Stimulated activated naive B cell treated with anti-CD40 and anti-IgM and Interleukin-4, amounts not matched to agents 10 μg/mL and 1 μg/mL and 100 μg/mL, for 72 hours (primary cell): ENCODE measurements at regions not wholly inside any gene's neighbourhood (a gene's known extent, or its start where the extent isn't known, plus 50 kb on each side); places are given as distances from the start of the nearest gene placed in this dataset.
"Not testable (repeated sequence)": the region's sequence is repeated elsewhere in the genome, so short reads cannot be mapped to it uniquely, and the experiment has no call there.

ENCODE experiments used
- ATAC-seq, 2 donors: fragments of 150-1000 bp; cut with Tn5 transposase; replicated peaks; 2 replicates each; pipeline ENCODE4 v1.10.0; 2021; ENCODE audit warnings: moderate library complexity in 1 of 2
- DNase-seq: peaks from one replicate; pipeline ENCODE4 v3.0.0; 2021
- H3K27ac Mint-ChIP-seq: one replicate; pipeline ENCODE4 v1.8.0; 2022; ENCODE audit warnings: mild to moderate bottlenecking, mixed read lengths
- H3K27me3 Mint-ChIP-seq, 2 donors: one replicate each; pipeline ENCODE4 v1.8.0; 2022; ENCODE audit warnings: mixed read lengths in 2 of 2
- H3K36me3 Mint-ChIP-seq, 2 donors: one replicate each; pipeline ENCODE4 v1.8.0; 2022; ENCODE audit warnings: mixed read lengths in 2 of 2, mild to moderate bottlenecking in 1 of 2
- H3K4me1 Mint-ChIP-seq, 2 donors: one replicate each; pipeline ENCODE4 v1.8.0; 2022; ENCODE audit warnings: mixed read lengths in 2 of 2, mild to moderate bottlenecking in 1 of 2
- H3K4me3 Mint-ChIP-seq, 2 donors: one replicate each; pipeline ENCODE4 v1.8.0; 2022; ENCODE audit warnings: mild to moderate bottlenecking in 2 of 2, mixed read lengths in 2 of 2, moderate library complexity in 1 of 2
- H3K9me3 Mint-ChIP-seq, 2 donors: one replicate each; pipeline ENCODE4 v1.8.0; 2022; ENCODE audit warnings: mixed read lengths in 2 of 2, mild to moderate bottlenecking in 1 of 2

DNA sequence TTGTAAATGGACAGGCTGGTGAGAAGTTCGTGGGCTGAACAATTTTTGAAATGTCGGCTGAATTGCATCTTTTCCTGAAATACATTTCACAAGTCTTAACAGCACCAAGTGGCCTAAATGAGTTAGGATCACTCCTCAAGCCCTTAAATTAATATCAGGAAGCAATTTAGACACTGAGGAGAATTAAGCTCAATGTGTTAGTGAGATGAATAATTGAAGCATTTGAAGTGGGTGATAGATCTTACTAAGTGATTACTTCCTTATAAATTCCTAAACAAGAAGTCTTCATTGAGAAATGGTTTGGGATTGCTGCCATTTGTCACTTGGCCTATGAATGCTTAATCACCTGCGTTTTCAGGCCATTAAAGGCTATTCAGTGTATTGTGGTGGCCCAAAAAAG lies 116.8 kb downstream of the NAA11 start:
- Mint-ChIP-seq H3K27ac (no peak overlapping the region), H3K4me1 (peaks cover 6 to 8% of the 10 kb centered on the region in 2 donors), H3K36me3 (no peaks in the 10 kb centered on the region), H3K27me3 (no peaks in the 10 kb centered on the region), H3K4me3 (no peak overlapping the region), H3K9me3 (peaks cover 0 to 5% of the 10 kb centered on the region in 2 donors)
- DNase-seq: no peak
- no peak for ATAC-seq

DNA sequence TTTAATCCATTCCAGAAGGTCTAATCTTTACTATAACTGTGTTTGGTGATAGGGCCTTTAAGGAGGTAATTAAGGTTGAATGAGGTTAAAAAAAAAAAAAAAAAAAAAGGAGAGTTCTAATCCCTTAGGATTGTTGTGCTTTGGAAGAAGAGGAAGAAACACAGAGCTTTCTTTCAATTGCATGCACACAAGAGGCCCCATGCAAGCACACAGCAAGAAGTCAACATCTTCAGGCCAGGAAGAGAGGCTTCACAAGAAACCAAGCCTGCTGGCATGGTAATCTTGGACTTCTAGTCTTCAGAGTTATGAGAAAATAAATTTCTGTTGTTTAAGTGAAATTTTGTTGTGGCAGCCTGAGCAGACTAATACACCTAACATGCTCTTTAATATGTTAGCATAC lies 118.6 kb downstream of the NAA11 start:
- ATAC-seq (no peak), DNase-seq (no peak)
- Mint-ChIP-seq H3K4me3 (no peak overlapping the region), H3K27me3 (no peaks in the 10 kb centered on the region), H3K4me1 (peaks cover 6 to 8% of the 10 kb centered on the region in 2 donors), H3K27ac (no peak overlapping the region), H3K9me3 (peaks cover 0 to 5% of the 10 kb centered on the region in 2 donors), H3K36me3 (no peaks in the 10 kb centered on the region)

DNA sequence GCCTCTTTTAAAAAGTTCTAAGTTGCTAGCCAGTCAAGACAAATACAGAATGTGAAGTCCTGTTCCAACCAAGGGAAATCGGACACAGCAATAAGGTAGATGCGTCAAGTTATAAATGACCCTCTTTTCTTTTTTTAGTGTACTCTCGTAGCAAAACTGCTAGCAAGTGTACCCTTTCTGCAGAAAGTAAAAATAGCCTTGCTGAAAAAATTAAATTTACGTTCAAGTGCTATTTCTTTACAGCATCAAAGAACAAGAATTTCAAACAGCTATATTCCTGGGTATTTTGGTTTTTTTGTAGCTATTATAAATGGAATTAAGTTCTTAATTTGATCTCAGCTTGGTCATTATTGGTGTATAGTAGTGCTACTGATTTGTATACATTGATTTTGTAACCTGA lies 119.2 kb downstream of the NAA11 start:
- Mint-ChIP-seq H3K27me3 (no peaks in the 10 kb centered on the region), H3K36me3 (no peaks in the 10 kb centered on the region), H3K4me1 (peaks cover 6 to 8% of the 10 kb centered on the region in 2 donors), H3K4me3 (no peak overlapping the region), H3K9me3 (peaks cover 0 to 5% of the 10 kb centered on the region in 2 donors), H3K27ac (no peak overlapping the region)
- no peak for DNase-seq
- no peak for ATAC-seq

DNA sequence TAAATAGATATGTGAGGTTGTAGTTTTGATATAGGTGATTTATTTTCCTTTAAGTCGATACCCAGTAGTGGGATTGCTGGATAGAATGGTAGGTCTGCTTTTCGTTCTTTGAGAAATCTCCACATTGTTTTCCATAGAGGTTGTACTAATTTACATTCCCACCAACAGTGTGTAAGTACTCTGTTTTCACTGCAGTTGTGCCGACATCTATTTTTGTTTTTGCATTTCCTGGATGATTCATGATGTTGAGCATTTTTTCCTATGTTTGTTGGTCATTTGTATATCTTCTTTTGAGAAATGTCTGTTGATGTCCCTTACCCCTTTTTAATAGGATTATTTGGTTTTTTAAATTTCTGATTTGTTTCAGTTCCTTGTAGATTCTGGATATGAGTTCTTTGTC lies 120.7 kb downstream of the NAA11 start:
- Mint-ChIP-seq H3K27ac (no peak overlapping the region), H3K4me1 (peaks cover 4% of the 10 kb centered on the region in 2 donors), H3K4me3 (no peak overlapping the region), H3K27me3 (no peaks in the 10 kb centered on the region), H3K9me3 (peaks cover 0 to 5% of the 10 kb centered on the region in 2 donors), H3K36me3 (no peaks in the 10 kb centered on the region)
- no peak for DNase-seq
- no peak for ATAC-seq

DNA sequence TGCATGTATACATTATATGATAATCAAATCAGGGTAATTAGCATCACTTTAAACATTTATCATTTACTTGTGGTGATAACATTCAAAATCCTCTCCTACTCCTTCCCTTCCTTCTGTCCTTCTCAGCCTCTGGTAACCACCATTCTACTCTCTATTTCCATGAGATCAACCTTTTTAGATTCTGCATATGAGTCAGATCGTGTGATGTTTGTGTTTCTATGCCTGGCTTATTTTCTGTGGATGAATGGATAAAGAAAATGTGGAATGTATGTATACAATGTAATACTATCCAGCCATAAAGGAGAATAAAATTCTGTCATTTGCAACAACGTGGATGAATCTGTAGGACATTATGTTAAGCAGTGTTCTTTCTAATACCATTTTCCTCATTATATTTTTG lies 123.9 kb downstream of the NAA11 start:
- no peak for DNase-seq
- Mint-ChIP-seq H3K9me3 (peaks cover 0 to 4% of the 10 kb centered on the region in 2 donors), H3K27ac (no peak overlapping the region), H3K27me3 (no peaks in the 10 kb centered on the region), H3K4me3 (no peak overlapping the region), H3K36me3 (no peaks in the 10 kb centered on the region), H3K4me1 (no peaks in the 10 kb centered on the region)
- no peak for ATAC-seq

DNA sequence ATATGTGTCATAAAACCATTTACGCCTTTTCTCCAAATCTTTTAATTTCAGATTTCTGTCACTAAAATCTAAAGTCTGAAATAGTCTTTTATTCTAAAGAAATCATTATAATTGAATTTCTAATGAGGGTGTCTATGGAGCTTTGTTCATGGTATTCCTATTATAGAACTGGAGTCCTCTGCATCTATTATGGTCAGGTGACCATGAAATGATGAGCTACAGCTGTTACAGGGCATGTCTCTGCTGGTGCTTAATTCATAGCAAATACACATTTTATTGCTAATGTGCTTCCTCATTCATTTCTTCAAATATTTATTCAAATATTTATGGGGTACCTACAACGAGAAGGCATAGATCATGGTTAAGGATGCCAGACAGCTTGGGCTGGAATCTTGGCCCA lies 126.1 kb downstream of the NAA11 start:
- Mint-ChIP-seq H3K4me1 (no peaks in the 10 kb centered on the region), H3K27me3 (no peaks in the 10 kb centered on the region), H3K9me3 (no peaks in the 10 kb centered on the region), H3K27ac (no peak overlapping the region), H3K36me3 (no peaks in the 10 kb centered on the region), H3K4me3 (no peak overlapping the region)
- DNase-seq (no peak), ATAC-seq (no peak)

DNA sequence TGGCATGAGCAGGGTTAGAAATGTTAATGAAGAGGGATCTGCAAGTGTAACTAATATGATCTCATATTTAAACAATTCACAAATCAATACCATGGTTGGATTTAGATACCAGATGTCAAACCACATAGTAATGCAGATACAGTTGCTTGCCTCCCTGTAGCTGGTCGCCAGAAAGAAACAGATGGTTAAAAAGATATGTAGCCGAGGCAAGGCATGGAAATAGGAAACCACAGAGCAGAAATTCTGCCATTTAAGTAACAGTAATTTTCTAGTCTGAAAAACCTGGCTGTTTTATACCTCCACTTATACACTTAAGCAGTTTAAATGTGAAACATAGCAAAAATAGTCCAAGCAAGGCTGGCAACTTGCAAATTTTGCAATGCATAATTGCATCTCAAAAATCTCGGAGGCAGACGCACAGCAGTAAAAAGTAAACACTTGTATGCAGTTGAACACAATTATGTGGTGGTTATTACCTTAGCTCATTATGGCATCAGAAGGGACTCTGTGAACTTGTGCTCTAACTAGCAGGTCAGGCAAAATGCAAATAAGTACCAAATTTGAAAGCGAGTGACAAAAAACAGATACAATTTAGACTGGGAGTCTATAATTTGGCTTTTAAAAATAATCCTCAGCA lies 126.8 kb downstream of the NAA11 start:
- H3K27ac Mint-ChIP-seq: no peak overlapping the region
- DNase-seq: no peak
- no peak overlapping the region for H3K4me3 Mint-ChIP-seq
- no peaks in the 10 kb centered on the region for H3K4me1 Mint-ChIP-seq
- H3K27me3 Mint-ChIP-seq: no peaks in the 10 kb centered on the region
- H3K9me3 Mint-ChIP-seq: no peaks in the 10 kb centered on the region
- ATAC-seq: no peak
- H3K36me3 Mint-ChIP-seq: no peaks in the 10 kb centered on the region

DNA sequence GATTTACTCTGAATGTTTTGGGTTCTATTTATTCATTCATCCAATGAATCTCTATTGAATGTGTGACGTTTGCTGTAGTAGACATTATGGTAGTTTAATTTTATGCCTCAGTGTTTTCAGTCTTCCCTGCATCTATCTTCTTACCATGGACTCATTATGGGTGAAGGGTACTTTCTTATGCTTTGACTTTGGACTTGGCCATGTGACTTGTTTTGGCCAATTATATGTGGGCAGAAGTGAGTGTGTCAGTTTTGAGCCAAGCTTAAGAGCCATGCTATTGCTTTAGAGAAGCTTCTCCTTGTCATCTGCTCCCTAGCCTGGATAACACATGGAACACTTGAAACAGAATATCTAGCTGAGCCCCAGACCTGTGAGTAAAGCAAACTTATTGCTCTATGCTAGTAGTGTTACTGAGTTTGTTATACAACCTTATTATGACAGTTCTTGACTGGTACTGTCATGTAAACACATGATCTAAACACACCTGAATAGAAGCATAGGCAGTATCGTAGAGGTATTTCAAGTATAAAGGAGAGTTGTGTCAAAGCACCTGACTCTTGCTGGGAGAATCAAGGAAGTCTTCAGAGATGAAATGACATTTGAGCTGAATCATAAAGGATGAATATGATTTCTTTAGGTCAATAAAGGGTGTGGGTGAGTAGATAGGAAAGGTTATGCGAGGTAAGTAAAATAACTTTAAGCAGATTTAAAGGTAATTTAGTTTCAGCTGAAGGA lies 128.4 kb downstream of the NAA11 start:
- Mint-ChIP-seq H3K9me3 (no peaks in the 10 kb centered on the region), H3K4me1 (no peaks in the 10 kb centered on the region), H3K4me3 (no peak overlapping the region), H3K36me3 (no peaks in the 10 kb centered on the region), H3K27ac (no peak overlapping the region), H3K27me3 (no peaks in the 10 kb centered on the region)
- ATAC-seq (no peak), DNase-seq (no peak)

DNA sequence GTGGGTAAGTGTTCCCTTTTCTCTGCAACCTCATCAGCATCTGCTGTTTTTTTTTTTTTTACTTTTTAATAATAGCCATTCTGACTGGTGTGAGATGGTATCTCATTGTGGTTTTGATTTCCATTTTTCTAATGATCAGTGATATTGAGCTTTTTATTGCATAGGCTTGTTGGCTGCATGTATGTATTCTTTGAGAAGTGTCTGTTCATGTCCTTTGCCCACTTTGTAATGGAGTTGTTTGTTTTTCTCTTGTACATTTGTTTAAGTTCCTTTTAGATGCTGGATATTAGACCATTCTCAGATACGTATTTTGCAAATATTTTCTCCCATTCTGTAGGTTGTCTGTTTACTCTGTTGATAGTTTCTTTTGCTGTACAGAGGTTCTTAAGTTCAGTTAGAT lies 134.6 kb downstream of the NAA11 start:
- not testable (repeated sequence) for H3K27ac Mint-ChIP-seq, ATAC-seq, DNase-seq, H3K4me1 Mint-ChIP-seq, H3K4me3 Mint-ChIP-seq, H3K27me3 Mint-ChIP-seq, H3K36me3 Mint-ChIP-seq
- peaks cover 9 to 18% of the 10 kb centered on the region in 2 donors for H3K9me3 Mint-ChIP-seq

DNA sequence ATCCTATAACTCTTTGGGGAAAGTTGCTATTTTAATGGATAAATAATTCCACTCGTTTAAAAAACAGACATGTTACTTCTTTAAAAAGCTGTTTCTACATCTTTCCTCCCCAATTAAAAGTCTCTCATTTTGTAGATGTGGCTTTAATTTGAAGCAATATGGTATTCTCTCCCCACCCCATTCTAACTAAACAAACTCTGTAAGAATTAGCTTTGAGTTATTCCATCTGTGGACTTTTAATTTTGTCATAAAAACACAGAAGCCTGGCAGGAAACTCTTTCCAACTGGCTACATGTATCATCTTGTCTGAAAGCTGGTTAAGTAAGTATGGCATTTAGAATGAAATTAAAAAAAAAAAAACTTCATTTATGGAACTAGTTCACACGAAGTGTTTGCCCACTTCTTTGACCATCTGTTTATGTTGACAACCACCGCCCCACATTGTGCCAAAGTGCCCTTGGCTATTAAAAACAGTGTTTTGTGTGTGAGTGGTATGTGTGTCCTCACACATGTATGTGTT lies 140.3 kb downstream of the NAA11 start:
- ATAC-seq (no peak), DNase-seq (no peak)
- no peak overlapping the region for H3K4me3 Mint-ChIP-seq
- no peaks in the 10 kb centered on the region for H3K27me3 Mint-ChIP-seq
- peaks cover 7 to 11% of the 10 kb centered on the region in 2 donors for H3K9me3 Mint-ChIP-seq
- no peaks in the 10 kb centered on the region for H3K36me3 Mint-ChIP-seq
- no peak overlapping the region for H3K27ac Mint-ChIP-seq
- no peaks in the 10 kb centered on the region for H3K4me1 Mint-ChIP-seq

DNA sequence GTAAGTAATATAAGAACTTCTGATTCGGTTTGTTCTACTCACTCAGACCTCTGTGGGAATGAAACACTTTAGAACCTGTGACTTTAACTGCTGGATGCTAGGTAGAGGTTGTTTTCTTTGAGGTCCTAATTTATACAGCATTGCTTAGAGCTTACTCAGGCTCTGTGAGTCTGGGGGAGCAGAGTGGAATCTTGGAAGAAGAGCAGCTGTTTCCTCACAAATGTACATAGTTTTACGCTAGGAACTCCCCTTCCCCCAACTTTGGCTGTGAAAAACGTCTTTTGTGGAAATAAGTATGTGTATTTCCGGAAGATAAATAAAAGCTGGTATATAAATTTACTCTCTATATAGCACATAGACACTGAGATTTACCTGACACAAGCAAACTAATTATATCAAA lies 141.4 kb downstream of the NAA11 start:
- Mint-ChIP-seq H3K4me3 (no peak overlapping the region), H3K9me3 (peaks cover 6 to 11% of the 10 kb centered on the region in 2 donors), H3K4me1 (peaks cover 0 to 1% of the 10 kb centered on the region in 2 donors), H3K27me3 (no peaks in the 10 kb centered on the region), H3K27ac (no peak overlapping the region), H3K36me3 (no peaks in the 10 kb centered on the region)
- no peak for ATAC-seq
- no peak for DNase-seq

DNA sequence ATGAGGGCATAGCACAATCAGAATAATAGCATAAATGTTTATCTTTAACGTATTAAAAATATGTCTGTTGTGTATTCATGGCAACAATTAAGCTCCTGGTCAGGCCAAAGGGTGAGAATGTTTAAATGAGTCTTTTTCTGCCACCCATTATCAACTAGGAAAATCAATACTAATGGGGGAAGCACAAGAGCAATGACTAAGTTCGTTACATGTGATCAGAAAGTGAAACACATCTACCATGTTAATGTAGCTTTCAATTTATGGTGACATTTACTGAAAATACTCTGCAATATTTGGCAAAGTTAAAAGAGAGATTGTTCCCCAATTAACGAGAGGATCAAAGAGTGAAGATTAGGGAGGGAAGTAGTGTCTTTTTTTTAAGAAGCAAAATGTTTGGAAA lies 143.7 kb downstream of the NAA11 start:
- peaks cover 0 to 1% of the 10 kb centered on the region in 2 donors for H3K4me1 Mint-ChIP-seq
- H3K36me3 Mint-ChIP-seq: no peaks in the 10 kb centered on the region
- H3K9me3 Mint-ChIP-seq: peaks cover 3 to 5% of the 10 kb centered on the region in 2 donors
- DNase-seq: no peak
- ATAC-seq: no peak
- H3K4me3 Mint-ChIP-seq: no peak overlapping the region
- no peak overlapping the region for H3K27ac Mint-ChIP-seq
- H3K27me3 Mint-ChIP-seq: no peaks in the 10 kb centered on the region

DNA sequence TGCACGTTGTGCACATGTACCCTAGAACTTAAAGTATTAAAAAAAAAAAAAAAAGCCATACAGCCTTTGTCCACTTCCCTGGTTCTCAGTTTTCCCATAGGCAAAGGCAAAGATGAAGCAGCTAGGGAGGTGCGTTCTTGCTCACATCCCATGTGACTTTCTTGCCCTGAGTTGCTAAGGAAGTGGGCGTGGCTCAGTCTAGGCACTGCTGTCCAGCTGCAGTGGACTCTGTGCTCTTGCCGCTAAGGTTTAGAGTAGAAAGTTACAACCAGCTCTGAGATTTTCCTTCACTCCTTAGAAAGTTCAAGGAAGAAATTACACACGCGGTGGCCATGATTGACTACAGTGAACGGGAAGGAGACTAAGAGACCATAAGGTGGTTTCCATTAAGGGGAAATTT lies 144.7 kb downstream of the NAA11 start:
- Mint-ChIP-seq H3K4me3 (no peak overlapping the region), H3K4me1 (peaks cover 0 to 1% of the 10 kb centered on the region in 2 donors), H3K9me3 (peaks cover 3 to 5% of the 10 kb centered on the region in 2 donors), H3K36me3 (no peaks in the 10 kb centered on the region), H3K27ac (no peak overlapping the region), H3K27me3 (no peaks in the 10 kb centered on the region)
- ATAC-seq (no peak), DNase-seq (no peak)

DNA sequence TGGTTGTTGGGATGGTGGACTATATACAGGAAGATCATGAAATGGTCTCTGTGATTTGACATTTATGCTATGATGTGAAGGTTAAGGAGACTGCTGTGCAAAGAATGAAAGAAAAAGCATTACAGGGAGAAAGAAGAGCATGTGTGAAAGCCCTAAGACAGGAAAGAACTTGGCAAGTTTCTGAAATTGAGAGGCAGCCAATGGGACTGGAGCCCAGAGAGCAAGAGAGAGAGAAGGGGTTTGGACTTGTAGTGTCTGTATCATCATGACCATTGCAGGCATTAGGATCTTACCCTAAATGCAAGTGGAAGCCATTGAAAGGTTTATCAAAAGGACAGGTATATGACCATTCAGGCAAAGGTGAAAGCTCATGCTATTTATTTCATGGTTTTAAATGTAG lies 147.1 kb downstream of the NAA11 start:
- no peak for ATAC-seq
- Mint-ChIP-seq H3K27me3 (no peaks in the 10 kb centered on the region), H3K27ac (no peak overlapping the region), H3K9me3 (peaks cover 3 to 5% of the 10 kb centered on the region in 2 donors), H3K4me1 (peaks cover 0 to 1% of the 10 kb centered on the region in 2 donors), H3K4me3 (no peak overlapping the region), H3K36me3 (no peaks in the 10 kb centered on the region)
- DNase-seq: no peak

DNA sequence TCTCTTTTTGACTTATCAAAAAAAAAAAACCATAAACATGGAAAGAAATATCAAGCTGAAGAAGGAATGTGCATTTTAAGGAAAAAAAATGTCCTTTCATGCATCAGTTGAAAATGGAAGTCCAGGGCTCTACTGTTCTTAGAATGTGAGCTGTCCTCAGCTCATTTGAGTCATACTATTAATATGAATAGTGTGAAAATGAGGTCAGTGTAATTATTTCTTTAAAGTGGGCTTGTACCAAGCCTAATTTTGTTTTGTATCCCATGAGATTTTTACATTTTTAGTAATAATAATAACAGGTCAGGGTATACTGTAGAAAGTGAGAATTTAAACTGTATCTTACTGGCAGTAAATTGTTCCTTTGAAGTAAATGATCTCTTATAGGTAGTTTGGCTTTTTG lies 148.5 kb downstream of the NAA11 start:
- ATAC-seq (no peak), DNase-seq (no peak)
- Mint-ChIP-seq H3K36me3 (no peaks in the 10 kb centered on the region), H3K4me3 (no peak overlapping the region), H3K4me1 (peaks cover 0 to 1% of the 10 kb centered on the region in 2 donors), H3K9me3 (peaks cover 3 to 5% of the 10 kb centered on the region in 2 donors), H3K27ac (no peak overlapping the region), H3K27me3 (no peaks in the 10 kb centered on the region)
